ENCODE measurements at regions not wholly inside any gene's neighbourhood (a gene's known extent, or its start where the extent isn't known, plus 50 kb on each side); places are given as distances from the start of the nearest gene placed in this dataset.
A peak's percentile ranks its signal among the peaks of the same experiment; 100 is the strongest.
"Not testable (repeated sequence)": the region's sequence is repeated elsewhere in the genome, so short reads cannot be mapped to it uniquely, and the experiment has no call there.

DNA sequence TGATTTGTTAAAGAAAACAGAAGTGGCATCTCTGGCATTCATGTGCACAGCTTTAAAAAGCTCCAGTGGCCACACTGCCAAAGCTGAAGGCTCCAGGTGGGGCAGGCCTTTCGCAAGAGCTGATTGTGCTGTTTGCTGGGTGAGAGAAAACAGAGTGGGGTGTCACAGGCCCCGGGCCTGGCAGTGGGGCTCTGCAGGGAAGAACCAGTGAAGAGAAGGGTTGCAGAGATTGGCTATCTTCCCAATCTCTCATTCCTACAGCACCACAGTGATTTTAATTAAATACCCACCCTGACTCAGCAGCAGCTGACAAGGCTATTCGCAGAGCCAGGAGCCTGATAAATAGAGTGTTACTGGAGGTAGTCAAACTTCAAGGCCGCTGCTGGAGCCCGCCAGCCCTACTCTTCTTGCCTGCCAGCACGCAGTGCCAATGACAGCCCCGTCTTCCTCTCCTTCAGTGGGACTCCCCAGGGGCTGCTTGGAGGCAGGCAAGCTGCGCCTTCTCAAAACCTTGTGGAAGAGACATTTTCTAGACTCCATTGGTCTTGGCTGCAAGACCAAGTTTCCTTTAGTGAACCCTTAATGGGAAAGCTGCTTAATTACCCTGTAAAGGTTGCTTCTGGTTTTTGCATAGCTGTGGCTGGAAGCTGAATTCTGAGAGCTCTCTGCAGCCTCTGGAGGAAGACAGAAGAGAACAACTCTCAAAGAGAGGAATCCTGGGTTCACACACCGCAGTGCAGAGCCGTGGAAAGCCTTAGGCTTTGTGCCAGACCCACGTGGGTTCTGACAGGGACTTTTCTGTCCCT is 225.8 kb upstream of the SLCO3A1 start:
- ATAC-seq (peak; percentile 90 to 95), DNase-seq (peak; percentile 54)
- intact Hi-C loops (cut with DNase I) = no loop called here

DNA sequence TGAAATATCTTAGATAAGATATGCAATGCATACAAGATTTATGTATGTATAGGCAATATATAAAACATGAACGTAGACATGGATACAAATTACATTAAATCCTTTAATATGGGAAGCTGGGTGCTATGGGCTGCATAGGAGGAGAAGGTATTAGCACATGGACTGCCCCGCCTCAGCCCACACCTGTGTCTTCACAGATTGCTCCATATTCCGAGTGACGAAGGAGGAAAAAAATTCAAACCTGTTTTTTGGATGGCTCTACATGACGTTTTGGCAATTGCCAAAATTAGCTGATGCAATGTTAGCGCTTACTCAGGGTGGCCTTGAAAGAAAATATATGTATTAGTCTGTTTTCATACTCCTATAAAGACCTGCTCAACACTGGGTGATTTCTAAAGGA is 223.4 kb upstream of the SLCO3A1 start:
- intact Hi-C loops (cut with DNase I) = no loop called here
- ATAC-seq (no peak), DNase-seq (no peak)

- ATAC-seq (no peak), DNase-seq (no peak)
- intact Hi-C loops (cut with DNase I) = no loop called here
Measured at GRCh38 chr15:91632176-91632575, 221.3 kb upstream of the SLCO3A1 start.

DNA sequence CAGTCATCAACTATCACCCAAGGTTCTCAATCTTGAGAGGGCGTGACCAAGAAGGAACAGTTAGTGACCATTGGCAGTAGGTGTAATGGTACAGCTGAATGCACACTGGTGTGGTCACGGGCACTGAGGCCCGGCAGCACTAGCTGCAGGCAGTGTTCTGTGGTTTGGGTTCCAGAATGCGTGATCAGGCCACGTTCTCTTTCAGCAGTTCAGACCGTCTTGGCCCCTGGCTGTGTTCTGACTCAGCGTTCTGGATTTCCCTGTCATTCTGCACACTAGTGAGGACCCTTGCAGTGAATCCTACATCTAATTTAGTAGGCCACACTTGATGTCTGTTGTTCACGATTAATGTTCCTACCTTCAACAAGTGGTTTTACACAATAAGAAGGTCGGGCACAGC is 220.5 kb upstream of the SLCO3A1 start:
- ATAC-seq (no peak), DNase-seq (no peak)
- intact Hi-C loops (cut with DNase I) = no loop called here

GRCh38 chr15:91634179-91634578 is 219.3 kb upstream of the SLCO3A1 start:
- intact Hi-C loops (cut with DNase I) = no loop called here
- ATAC-seq (no peak), DNase-seq (no peak)

DNA sequence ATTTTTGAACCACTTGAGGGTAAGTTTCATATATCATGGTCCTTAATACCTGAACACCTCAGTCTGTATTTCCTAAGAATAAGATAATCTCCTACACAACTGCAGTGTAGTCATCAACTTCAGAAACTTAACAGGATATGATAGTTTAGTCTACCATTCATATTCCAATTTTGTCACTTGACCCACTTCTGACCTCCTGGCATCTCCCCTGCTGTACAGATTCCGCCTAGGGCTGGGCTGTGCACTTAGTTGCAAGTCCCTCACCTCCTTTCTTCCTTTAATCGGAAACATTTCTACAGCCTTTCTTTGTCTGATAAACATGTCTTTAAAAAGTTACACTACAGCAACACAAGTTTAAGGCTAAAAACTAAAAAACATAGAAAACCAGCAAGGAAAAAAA is 218.4 kb upstream of the SLCO3A1 start:
- no peak for DNase-seq
- ATAC-seq = no peak
- intact Hi-C loops (cut with DNase I) = no loop called here

DNA sequence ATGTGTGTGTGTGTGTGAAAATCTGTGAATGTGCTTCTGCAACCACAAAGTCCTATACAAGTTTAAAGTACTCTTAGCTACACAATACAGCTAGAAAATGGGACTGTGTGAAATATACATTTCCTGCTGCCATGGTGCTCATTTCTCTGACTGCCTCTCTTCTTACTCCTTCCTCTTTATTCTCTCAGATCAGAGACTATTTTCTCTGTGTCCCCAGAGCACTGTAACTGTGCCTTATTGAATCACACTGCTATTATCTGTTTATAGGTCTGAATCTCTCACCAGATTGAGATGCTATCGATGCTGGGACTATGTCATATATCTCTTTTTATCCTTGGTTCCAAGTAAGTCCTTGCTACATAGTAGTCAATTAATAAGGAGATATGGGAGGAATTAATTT is 217.9 kb upstream of the SLCO3A1 start:
- DNase-seq = no peak
- intact Hi-C loops (cut with DNase I) = no loop called here
- no peak for ATAC-seq

DNA sequence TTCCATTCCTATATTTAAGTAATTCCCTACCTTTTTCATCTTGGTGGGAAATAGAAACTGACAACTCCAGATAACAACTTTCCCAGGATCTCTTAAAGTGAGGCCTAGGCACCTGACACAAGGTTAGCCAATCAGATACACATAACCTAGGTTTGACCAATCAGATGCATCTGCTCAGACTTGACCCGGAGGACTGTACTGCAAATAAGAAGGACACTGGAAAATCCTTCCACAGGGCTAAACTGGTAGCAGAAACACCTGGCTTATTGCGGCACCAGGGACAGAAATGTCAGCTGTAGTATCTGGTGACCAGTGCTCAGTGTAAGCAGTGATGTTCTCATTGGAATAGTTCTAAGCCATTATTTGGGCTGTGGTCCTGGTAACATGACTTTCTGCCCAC is 204.5 kb upstream of the SLCO3A1 start:
- no peak for ATAC-seq
- DNase-seq = no peak
- intact Hi-C loops (cut with DNase I) = no loop called here

GRCh38 chr15:91649831-91650321 is 203.6 kb upstream of the SLCO3A1 start:
- no peak for DNase-seq
- intact Hi-C loops (cut with DNase I) = no loop called here

DNA sequence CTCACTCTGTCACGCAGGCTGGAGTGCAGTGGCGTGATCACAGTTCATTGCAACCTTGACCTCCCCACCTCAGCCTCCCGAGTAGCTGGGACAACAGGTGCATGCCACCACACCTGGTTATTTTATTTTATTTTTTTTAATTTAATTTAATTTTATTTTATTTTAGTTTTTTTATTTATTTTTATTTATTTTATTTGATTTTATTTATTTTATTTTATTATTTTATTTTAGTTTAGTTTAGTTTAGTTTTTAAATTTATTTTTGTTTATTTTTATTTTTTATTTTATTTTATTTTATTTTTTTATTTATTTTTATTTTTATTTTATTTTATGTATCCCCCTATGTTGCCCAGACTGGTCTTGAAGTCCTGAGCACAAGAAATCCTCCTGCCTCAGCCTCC is 202.3 kb upstream of the SLCO3A1 start:
- intact Hi-C loops (cut with DNase I) = no loop called here
- DNase-seq (no peak), ATAC-seq (no peak)

More at GRCh38 chr15:91649831-91650321, 203.6 kb upstream of the SLCO3A1 start:
- no peak for ATAC-seq

- no peak for DNase-seq
- intact Hi-C loops (cut with DNase I) = no loop called here
- ATAC-seq = no peak
Measured at GRCh38 chr15:91652610-91653207, 200.8 kb upstream of the SLCO3A1 start.

GRCh38 chr15:91655563-91656290 is 197.8 kb upstream of the SLCO3A1 start:
- intact Hi-C loops (cut with DNase I); ATAC-seq; DNase-seq: not testable (repeated sequence)

DNA sequence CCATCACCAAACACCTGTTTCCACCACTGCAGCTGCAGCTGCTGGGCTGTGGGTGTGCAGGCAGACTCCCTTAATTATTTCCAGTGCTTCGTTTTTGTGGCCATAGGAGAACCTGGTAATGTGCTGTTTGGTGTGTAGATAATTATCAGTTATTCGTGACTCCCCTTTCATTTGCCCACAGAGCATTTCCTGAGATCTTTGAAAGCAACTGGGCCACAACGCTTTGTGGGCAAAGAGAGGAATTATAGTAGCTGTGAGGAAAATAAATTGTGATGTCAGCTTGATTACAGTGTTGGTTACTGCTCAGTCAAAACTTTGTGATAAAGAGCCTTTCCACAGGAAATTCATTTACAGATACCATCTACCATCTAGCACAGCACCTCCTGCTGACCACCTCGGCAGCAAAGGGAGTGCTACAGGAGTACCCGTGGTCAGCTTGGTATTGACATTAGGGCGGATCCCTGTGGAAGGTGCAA is 193.3 kb upstream of the SLCO3A1 start:
- no peak for DNase-seq
- intact Hi-C loops (cut with DNase I) = no loop called here
- ATAC-seq = no peak

GRCh38 chr15:91664224-91664836 is 189.2 kb upstream of the SLCO3A1 start:
- peak in 1 of 2 donors; percentile 50 for ATAC-seq
- intact Hi-C loops (cut with DNase I) = no loop called here
- DNase-seq = no peak

DNA sequence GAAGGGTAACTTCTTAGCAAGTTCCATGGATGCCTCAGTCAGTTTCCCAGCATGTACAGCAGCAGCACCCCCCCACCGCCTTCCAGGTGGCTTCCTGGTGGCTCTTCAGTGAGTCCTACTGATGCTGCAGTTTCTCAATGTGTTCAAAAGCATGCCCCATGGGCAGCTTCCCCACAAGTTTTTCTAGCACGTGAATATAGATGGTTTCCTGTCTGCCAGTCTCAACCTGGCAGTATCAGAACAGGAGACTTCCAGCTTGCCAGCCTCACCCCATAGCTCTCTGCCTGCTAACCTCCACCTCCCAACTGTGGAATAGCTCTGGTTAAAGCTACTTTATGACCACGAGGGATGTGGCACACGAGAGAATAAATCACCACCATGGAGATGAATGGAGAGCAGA is 188.3 kb upstream of the SLCO3A1 start:
- no peak for ATAC-seq
- intact Hi-C loops (cut with DNase I) = no loop called here

DNA sequence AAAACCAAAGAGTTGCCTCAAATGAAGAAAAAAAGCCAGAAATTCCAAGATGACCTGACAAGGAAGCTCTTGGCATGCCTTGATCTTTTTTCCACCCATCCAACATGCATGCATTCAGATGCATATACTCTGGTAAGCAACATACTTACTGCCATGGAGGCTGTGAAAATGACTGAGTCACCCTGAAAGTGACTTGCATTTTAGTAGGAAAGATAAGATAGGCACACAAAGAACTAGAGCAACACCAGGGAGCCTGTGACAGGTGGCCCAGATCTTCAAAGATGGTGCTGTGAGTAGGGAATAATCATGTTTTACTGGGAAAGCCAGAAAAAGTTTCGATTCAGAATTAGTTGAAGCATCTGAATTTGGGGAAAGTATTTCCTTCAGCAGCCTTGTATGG is 185.1 kb upstream of the SLCO3A1 start:
- no peak for DNase-seq
- no peak for ATAC-seq
- intact Hi-C loops (cut with DNase I) = no loop called here

More for the DNA sequence above, 188.3 kb upstream of the SLCO3A1 start:
- DNase-seq = no peak

DNA sequence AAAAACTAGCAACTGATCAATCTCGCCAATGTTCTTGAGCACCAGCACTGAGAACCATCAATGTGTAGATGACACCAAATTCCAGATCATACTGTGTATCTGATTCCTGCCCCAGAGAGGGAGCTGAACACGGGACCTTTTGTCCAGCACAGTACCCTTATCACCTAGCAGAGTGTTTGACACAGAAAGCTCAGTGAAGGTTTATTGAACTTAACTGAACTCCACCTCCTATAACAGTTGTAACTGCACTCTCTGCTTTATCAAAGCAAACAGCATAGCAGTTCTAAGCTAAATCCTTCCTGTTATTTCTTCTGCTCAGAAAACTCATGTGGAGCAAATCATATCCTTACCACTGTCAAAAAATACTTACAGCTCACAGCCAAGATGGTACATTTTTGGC is 183.4 kb upstream of the SLCO3A1 start:
- ATAC-seq = no peak
- intact Hi-C loops (cut with DNase I) = no loop called here
- DNase-seq = no peak

DNA sequence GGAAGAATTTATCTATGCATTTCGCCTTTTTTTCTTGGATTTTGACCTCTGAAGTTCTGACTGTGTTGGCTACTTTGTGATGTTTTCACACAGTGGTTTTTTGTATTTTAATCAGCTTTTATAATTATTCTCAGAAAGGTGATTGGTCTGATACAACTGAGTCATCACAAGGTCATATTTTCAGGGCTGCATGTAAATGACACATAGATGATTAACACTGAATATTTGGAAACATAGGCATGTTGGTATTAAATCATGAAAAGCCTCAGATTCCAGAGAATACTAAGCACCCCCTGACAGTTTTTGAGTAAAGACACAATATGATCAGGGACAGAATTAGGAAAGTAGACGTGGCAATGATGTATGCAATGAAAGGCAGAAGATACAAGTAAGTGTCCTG is 175.5 kb upstream of the SLCO3A1 start:
- DNase-seq = no peak
- intact Hi-C loops (cut with DNase I) = no loop called here
- no peak for ATAC-seq

GRCh38 chr15:91679447-91679846 is 174.1 kb upstream of the SLCO3A1 start:
- ATAC-seq (no peak), DNase-seq (no peak)
- intact Hi-C loops (cut with DNase I) = no loop called here

- intact Hi-C loops (cut with DNase I) = no loop called here
- ATAC-seq (no peak), DNase-seq (no peak)
Measured at GRCh38 chr15:91685436-91685835, 168.1 kb upstream of the SLCO3A1 start.

Measured in left cardiac atrium (tissue), 4 donors.